HEK293 (cell line): ENCODE measurements at regions not wholly inside any gene's neighbourhood (a gene's known extent, or its start where the extent isn't known, plus 50 kb on each side); places are given as distances from the start of the nearest gene placed in this dataset.

Source experiments
- ATF2 ChIP-seq: fragments of 450-650 bp; formaldehyde crosslinking; IDR thresholded peaks from 2 replicates; pipeline ENCODE4 v1.5.1; 2016; ENCODE audit warnings: missing biosample characterization, missing genetic modification characterization, low read depth
- REST ChIP-seq: fragments of 450-650 bp; formaldehyde crosslinking; IDR thresholded peaks from 2 replicates; pipeline ENCODE4 v1.5.1; 2016; ENCODE audit warnings: missing biosample characterization, missing genetic modification characterization
- ZNF280D ChIP-seq: fragments of 450-650 bp; formaldehyde crosslinking; IDR thresholded peaks from 2 replicates; pipeline ENCODE4 v1.5.1; 2016; ENCODE audit warnings: missing biosample characterization, missing genetic modification characterization

- TF ChIP-seq ZNF280D (tag by site-specific recombination) (no peak), ATF2 (tag by site-specific recombination) (no peak), REST (tag by site-specific recombination) (no peak)
Measured at GRCh38 chr6:102680413-102680812, 1286.9 kb downstream of the GRIK2 start.
